ENCODE measurements at regions not wholly inside any gene's neighbourhood (a gene's known extent, or its start where the extent isn't known, plus 50 kb on each side); places are given as distances from the start of the nearest gene placed in this dataset.

DNA sequence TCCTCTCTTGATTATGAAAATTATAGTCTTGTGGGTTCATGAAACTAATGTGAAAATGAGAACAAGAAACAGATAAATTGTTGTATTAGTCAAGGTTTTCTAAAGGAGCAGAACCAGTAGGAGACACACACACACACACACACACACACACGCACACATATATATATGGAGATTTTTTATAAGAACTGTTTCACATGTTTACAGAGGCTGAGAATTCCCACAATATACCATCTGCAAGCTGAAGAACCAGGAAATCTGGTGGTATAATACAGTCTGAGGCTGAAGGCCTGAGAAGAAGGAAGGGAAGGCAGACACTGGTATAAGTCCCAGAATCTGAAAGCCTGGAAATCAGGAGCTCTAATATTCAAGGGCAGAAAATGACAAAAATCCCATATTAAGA, 70.9 kb upstream of the RGS18 start:
- TF ChIP-seq POLR2AphosphoS5 (IDR thresholded peaks at IDR 0.05; ENCODE audit: insufficient read depth in 1 of 2, low read depth in 1 of 2) (no peak), CTCF (IDR thresholded peaks at IDR 0.05) (no peak)

Data from vagina (tissue), 2 donors.